H9 (cell line): ENCODE measurements at regions not wholly inside any gene's neighbourhood (a gene's known extent, or its start where the extent isn't known, plus 50 kb on each side); places are given as distances from the start of the nearest gene placed in this dataset.

Experiments used
- DNase-seq: peaks from one replicate; pipeline ENCODE4 v3.0.0-alpha.2; 2017
- H2AFZ ChIP-seq: one replicate; pipeline ENCODE4 v1.6.1; 2013; ENCODE audit warnings: mild to moderate bottlenecking, low read length, control low read depth, moderate library complexity
- H2AK5ac ChIP-seq: 2 replicates; pipeline ENCODE4 v1.6.1; 2013; ENCODE audit warnings: low read length, control low read depth, mixed read lengths; ENCODE audit not compliant: insufficient read length
- H2BK120ac ChIP-seq: one replicate; pipeline ENCODE4 v1.6.1; 2013; ENCODE audit warnings: low read depth, mild to moderate bottlenecking, low read length, control low read depth, inconsistent platforms; ENCODE audit not compliant: poor library complexity, severe bottlenecking
- H2BK12ac ChIP-seq: 2 replicates; pipeline ENCODE4 v1.6.1; 2013; ENCODE audit warnings: low read length, control low read depth, mixed read lengths, low read depth; ENCODE audit not compliant: insufficient read length
- H2BK15ac ChIP-seq: 2 replicates; pipeline ENCODE4 v1.6.1; 2013; ENCODE audit warnings: low read depth, low read length, control low read depth
- H2BK20ac ChIP-seq: one replicate; pipeline ENCODE4 v1.6.1; 2013; ENCODE audit warnings: low read depth, mild to moderate bottlenecking, low read length, control low read depth, inconsistent platforms; ENCODE audit not compliant: poor library complexity, severe bottlenecking
- H2BK5ac ChIP-seq: 2 replicates; pipeline ENCODE4 v1.6.1; 2013; ENCODE audit warnings: low read length, control low read depth, mixed read lengths; ENCODE audit not compliant: insufficient read length
- H3K14ac ChIP-seq: 2 replicates; pipeline ENCODE4 v1.6.1; 2013; ENCODE audit warnings: low read length, control low read depth; ENCODE audit not compliant: insufficient read depth
- H3K18ac ChIP-seq: 2 replicates; pipeline ENCODE4 v1.6.1; 2013; ENCODE audit warnings: low read depth, mild to moderate bottlenecking, mixed read lengths, low read length, control low read depth; ENCODE audit not compliant: insufficient read length
- H3K23ac ChIP-seq: 2 replicates; pipeline ENCODE4 v1.6.1; 2013; ENCODE audit warnings: low read length, control low read depth, mixed read lengths, low read depth; ENCODE audit not compliant: insufficient read length
- H3K23me2 ChIP-seq: 2 replicates; pipeline ENCODE4 v1.6.1; 2013; ENCODE audit warnings: low read depth, mild to moderate bottlenecking, mixed read lengths, low read length, control low read depth; ENCODE audit not compliant: insufficient read length, poor library complexity, severe bottlenecking
- H3K27ac ChIP-seq: 2 replicates; pipeline ENCODE4 v1.5.1; 2013; ENCODE audit warnings: low read length, control low read depth, mixed read lengths, low read depth; ENCODE audit not compliant: insufficient read length
- H3K27me3 ChIP-seq: 2 replicates; pipeline ENCODE4 v1.6.1; 2013; ENCODE audit warnings: low read length, control low read depth, inconsistent platforms; ENCODE audit not compliant: insufficient read depth
- H3K4ac ChIP-seq: 2 replicates; pipeline ENCODE4 v1.6.1; 2013; ENCODE audit warnings: low read depth, mild to moderate bottlenecking, control low read depth, inconsistent platforms, low read length, moderate library complexity
- H3K4me1 ChIP-seq: 2 replicates; pipeline ENCODE4 v1.6.1; 2013; ENCODE audit warnings: low read length, control low read depth, inconsistent platforms; ENCODE audit not compliant: insufficient read depth
- H3K4me2 ChIP-seq: 2 replicates; pipeline ENCODE4 v1.6.1; 2013; ENCODE audit warnings: low read length, control low read depth, mixed read lengths; ENCODE audit not compliant: insufficient read length, insufficient read depth
- H3K56ac ChIP-seq: 2 replicates; pipeline ENCODE4 v1.6.1; 2013; ENCODE audit warnings: low read depth, mild to moderate bottlenecking, mixed read lengths, low read length, control low read depth; ENCODE audit not compliant: insufficient read length
- H3K79me1 ChIP-seq: 2 replicates; pipeline ENCODE4 v1.6.1; 2013; ENCODE audit warnings: low read depth, mild to moderate bottlenecking, moderate library complexity, low read length, control low read depth, inconsistent platforms; ENCODE audit not compliant: insufficient read depth, poor library complexity, severe bottlenecking
- H3K79me2 ChIP-seq: 2 replicates; pipeline ENCODE4 v1.6.1; 2013; ENCODE audit warnings: low read length, control low read depth, inconsistent platforms; ENCODE audit not compliant: insufficient read depth
- H3K9ac ChIP-seq: 2 replicates; pipeline ENCODE4 v1.6.1; 2013; ENCODE audit warnings: low read length, control low read depth, mixed read lengths; ENCODE audit not compliant: insufficient read length; ENCODE audit errors: extremely low read depth
- H3K9me3 ChIP-seq: one replicate; pipeline ENCODE4 v1.6.1; 2013; ENCODE audit warnings: low read depth, low read length, inconsistent platforms; ENCODE audit not compliant: control insufficient read depth
- H3T11ph ChIP-seq: one replicate; pipeline ENCODE4 v1.6.1; 2013; ENCODE audit warnings: mild to moderate bottlenecking, low read length, control low read depth, inconsistent platforms
- H4K20me1 ChIP-seq: one replicate; pipeline ENCODE4 v1.6.1; 2013; ENCODE audit not compliant: control insufficient read depth, insufficient read length, insufficient read depth
- H4K5ac ChIP-seq: 2 replicates; pipeline ENCODE4 v1.6.1; 2013; ENCODE audit warnings: low read depth, mild to moderate bottlenecking, mixed read lengths, low read length, control low read depth; ENCODE audit not compliant: insufficient read length
- H4K8ac ChIP-seq: replicated peaks from 2 replicates; pipeline ENCODE4 v1.6.1; 2013; ENCODE audit warnings: low read length, control low read depth, mixed read lengths, low read depth; ENCODE audit not compliant: insufficient read length
- H4K91ac ChIP-seq: 2 replicates; pipeline ENCODE4 v1.6.1; 2013; ENCODE audit warnings: low read depth, mild to moderate bottlenecking, moderate library complexity, mixed read lengths, low read length, control low read depth; ENCODE audit not compliant: insufficient read length
- H3K27ac Mint-ChIP-seq, 3 experiments: 2 replicates in 2 of 3; 3 replicates in 1 of 3; pipeline ENCODE4 v1.8.0; 2020 to 2021; ENCODE audit warnings: mixed read lengths in 3 of 3, mild to moderate bottlenecking in 1 of 3, moderate library complexity in 1 of 3
- H3K27me3 Mint-ChIP-seq: 2 replicates; pipeline ENCODE4 v1.8.0; 2021; ENCODE audit warnings: low read depth, mild to moderate bottlenecking, moderate library complexity, mixed read lengths
- H3K36me3 Mint-ChIP-seq, 3 experiments: 2 replicates in 2 of 3; 3 replicates in 1 of 3; pipeline ENCODE4 v1.8.0; 2020 to 2021; ENCODE audit warnings: low read depth in 3 of 3, mixed read lengths in 3 of 3; ENCODE audit not compliant: insufficient read depth in 1 of 3
- H3K4me1 Mint-ChIP-seq, 2 experiments: 2 replicates each; pipeline ENCODE4 v1.8.0; 2020; ENCODE audit warnings: mixed read lengths in 2 of 2
- H3K4me3 Mint-ChIP-seq, 2 experiments: 2 replicates in 1 of 2; 3 replicates in 1 of 2; pipeline ENCODE4 v1.8.0; 2020 to 2021; ENCODE audit warnings: mild to moderate bottlenecking in 2 of 2, mixed read lengths in 2 of 2, moderate library complexity in 1 of 2
- H3K9me3 Mint-ChIP-seq, 2 experiments: 2 replicates in 1 of 2; 3 replicates in 1 of 2; pipeline ENCODE4 v1.8.0; 2020; ENCODE audit warnings: mild to moderate bottlenecking in 2 of 2, mixed read lengths in 2 of 2, moderate library complexity in 1 of 2
- WGBS: extraction: QIAGEN DNeasy Blood & Tissue Kit; methylation state at CpG from one replicate; pipeline ENCODE4 v1.1.7; 2013; ENCODE audit warnings: missing lambda C conversion rate, low lambda C conversion rate, mixed read lengths; ENCODE audit not compliant: insufficient read length; ENCODE audit errors: extremely low coverage; 5-methylcytosine and 5-hydroxymethylcytosine counted together
- TF ChIP-seq, protein P1 (sequence below): fragments of 200-600 bp; sonication (generic); conservative IDR thresholded peaks from 3 replicates; pipeline ENCODE4 v1.8.0; 2021; ENCODE audit warnings: antibody characterized with exemption, mild to moderate bottlenecking

DNA sequence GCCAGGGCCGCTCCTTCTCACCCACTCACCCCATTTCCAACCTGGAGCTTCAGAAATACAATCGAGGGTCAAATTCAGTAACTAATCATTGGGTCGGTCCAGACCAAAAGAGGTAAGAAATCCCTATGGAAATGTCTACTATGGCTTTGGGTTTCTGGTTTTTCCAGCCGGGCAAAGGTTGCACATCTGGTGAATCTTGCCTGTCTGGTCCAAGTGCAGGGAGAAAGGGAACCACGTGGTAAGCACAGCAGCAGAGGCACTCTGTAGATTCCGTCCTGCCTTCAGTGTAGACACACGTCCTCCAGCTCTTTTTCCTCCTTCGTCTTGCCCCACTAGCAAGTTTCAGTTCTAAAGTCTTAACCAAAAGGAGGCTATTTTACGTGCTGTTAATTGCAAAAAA is 218.0 kb upstream of the JADE1 start:
- Histone ChIP-seq H2BK12ac (no peak overlapping the region), H3K23me2 (no peaks in the 10 kb centered on the region), H2BK15ac (no peak overlapping the region), H3K79me2 (no peaks in the 10 kb centered on the region), H2BK5ac (no peak overlapping the region), H2AFZ (no peak overlapping the region), H3K79me1 (no peaks in the 10 kb centered on the region), H2BK120ac (no peak overlapping the region), H3K14ac (no peak overlapping the region), H3K23ac (no peak overlapping the region), H4K8ac (no peak overlapping the region), H3T11ph (no peak overlapping the region), H3K56ac (no peak overlapping the region), H2BK20ac (no peak overlapping the region), H4K91ac (no peak overlapping the region), H4K5ac (no peak overlapping the region), H3K27ac (no peak overlapping the region), H4K20me1 (no peaks in the 10 kb centered on the region), H2AK5ac (no peak overlapping the region), H3K9me3 (peaks cover 8% of the 10 kb centered on the region), H3K9ac (no peak overlapping the region), H3K4me2 (no peak overlapping the region), H3K18ac (no peak overlapping the region), H3K27me3 (no peaks in the 10 kb centered on the region), H3K4ac (no peak overlapping the region), H3K4me1 (no peaks in the 10 kb centered on the region)
- H3K4me3 Mint-ChIP-seq: peak overlapping the region in 1 of 2 experiments; percentile 13; a peak in 1 of 5 replicates
- TF ChIP-seq, protein P1, sequence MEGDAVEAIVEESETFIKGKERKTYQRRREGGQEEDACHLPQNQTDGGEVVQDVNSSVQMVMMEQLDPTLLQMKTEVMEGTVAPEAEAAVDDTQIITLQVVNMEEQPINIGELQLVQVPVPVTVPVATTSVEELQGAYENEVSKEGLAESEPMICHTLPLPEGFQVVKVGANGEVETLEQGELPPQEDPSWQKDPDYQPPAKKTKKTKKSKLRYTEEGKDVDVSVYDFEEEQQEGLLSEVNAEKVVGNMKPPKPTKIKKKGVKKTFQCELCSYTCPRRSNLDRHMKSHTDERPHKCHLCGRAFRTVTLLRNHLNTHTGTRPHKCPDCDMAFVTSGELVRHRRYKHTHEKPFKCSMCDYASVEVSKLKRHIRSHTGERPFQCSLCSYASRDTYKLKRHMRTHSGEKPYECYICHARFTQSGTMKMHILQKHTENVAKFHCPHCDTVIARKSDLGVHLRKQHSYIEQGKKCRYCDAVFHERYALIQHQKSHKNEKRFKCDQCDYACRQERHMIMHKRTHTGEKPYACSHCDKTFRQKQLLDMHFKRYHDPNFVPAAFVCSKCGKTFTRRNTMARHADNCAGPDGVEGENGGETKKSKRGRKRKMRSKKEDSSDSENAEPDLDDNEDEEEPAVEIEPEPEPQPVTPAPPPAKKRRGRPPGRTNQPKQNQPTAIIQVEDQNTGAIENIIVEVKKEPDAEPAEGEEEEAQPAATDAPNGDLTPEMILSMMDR: no peak
- H3K36me3 Mint-ChIP-seq: peaks cover 13 to 28% (median 21%) of the 10 kb centered on the region in 3 experiments
- peaks cover 6 to 11% of the 10 kb centered on the region in 2 experiments for H3K4me1 Mint-ChIP-seq
- H3K27ac Mint-ChIP-seq: peak overlapping the region in 1 of 3 experiments; percentile 52; a peak in 2 of 7 replicates
- no CpG with 5 or more reads among the region's 9 CpGs for WGBS
- DNase-seq: no peak
- peaks cover 5% of the 10 kb centered on the region for H3K27me3 Mint-ChIP-seq
- peaks cover 21 to 22% of the 10 kb centered on the region in 2 experiments for H3K9me3 Mint-ChIP-seq
